ENCODE measurements at regions not wholly inside any gene's neighbourhood (a gene's known extent, or its start where the extent isn't known, plus 50 kb on each side); places are given as distances from the start of the nearest gene placed in this dataset.

- H3K4me3 ChIP-seq (ENCODE audit: low read depth, low read length), result no peak overlapping the region
- no peak for DNase-seq (ENCODE audit: low read depth)
- no peak for TF ChIP-seq CTCF (IDR thresholded peaks at IDR 0.05; ENCODE audit: control insufficient read depth, extremely low read depth, insufficient read depth)
Observed at GRCh38 chr4:71275570-71275969, 63.2 kb upstream of the SLC4A4 start.

- TF ChIP-seq CTCF (IDR thresholded peaks at IDR 0.05; ENCODE audit: control insufficient read depth, extremely low read depth, insufficient read depth), result no peak
- no peak overlapping the region for H3K4me3 ChIP-seq (ENCODE audit: low read depth, low read length)
- DNase-seq (ENCODE audit: low read depth), result no peak
Observed at GRCh38 chr4:71277353-71277752, 61.5 kb upstream of the SLC4A4 start.

GRCh38 chr4:71283642-71284257 is 55.1 kb upstream of the SLC4A4 start:
- no peak for TF ChIP-seq CTCF (IDR thresholded peaks at IDR 0.05; ENCODE audit: control insufficient read depth, extremely low read depth, insufficient read depth)
- DNase-seq (ENCODE audit: low read depth), result no peak
- no peak overlapping the region for H3K4me3 ChIP-seq (ENCODE audit: low read depth, low read length)

DNA sequence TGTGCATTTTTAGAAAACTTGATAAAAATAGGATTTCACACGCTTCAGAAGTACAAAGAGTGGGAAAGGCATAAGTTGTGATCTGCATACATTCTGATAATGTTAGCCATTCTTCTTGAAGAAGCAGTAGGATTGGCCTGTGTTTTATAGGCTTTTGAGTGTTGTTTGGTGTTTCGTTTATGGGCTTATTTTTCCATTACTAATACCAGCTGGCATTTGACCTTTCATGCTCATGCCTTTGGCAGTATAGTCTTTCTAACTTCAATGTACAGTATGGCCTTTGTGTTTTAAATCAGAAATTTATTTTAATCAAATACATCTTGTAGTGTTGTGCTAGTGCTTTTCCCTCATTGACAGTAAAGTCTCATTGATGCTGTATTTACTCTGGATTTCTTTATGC is 51.5 kb upstream of the SLC4A4 start:
- DNase-seq (ENCODE audit: low read depth), result peak; percentile 74
- no peak for TF ChIP-seq CTCF (IDR thresholded peaks at IDR 0.05; ENCODE audit: control insufficient read depth, extremely low read depth, insufficient read depth)
- H3K4me3 ChIP-seq (ENCODE audit: low read depth, low read length), result no peak overlapping the region

DNA sequence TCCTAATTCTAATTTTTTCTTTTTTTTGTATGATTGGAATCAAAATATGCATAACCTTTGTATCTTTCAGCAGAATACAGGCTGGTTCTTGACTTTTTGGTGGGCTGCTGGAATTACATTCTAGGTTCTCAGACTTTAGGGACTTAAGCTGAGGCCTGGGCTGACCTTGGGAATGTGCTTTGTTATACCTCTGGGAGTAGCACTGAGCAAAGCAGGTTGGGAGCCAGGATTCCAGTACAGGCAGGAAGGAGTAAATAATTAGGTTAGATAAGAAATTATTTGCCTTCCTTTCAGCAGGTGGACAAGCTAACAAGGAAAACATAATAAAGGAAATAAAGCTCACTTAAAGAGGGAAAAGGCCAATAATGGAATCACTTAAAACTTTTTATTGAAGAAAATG is 49.9 kb upstream of the SLC4A4 start:
- no peak overlapping the region for H3K4me3 ChIP-seq (ENCODE audit: low read depth, low read length)
- no peak for TF ChIP-seq CTCF (IDR thresholded peaks at IDR 0.05; ENCODE audit: control insufficient read depth, extremely low read depth, insufficient read depth)
- peak; percentile 86 for DNase-seq (ENCODE audit: low read depth)
